ENCODE measurements at regions not wholly inside any gene's neighbourhood (a gene's known extent, or its start where the extent isn't known, plus 50 kb on each side); places are given as distances from the start of the nearest gene placed in this dataset.
"Not testable (repeated sequence)": the region's sequence is repeated elsewhere in the genome, so short reads cannot be mapped to it uniquely, and the experiment has no call there.

- no peak for DNase-seq
Measured at GRCh38 chr5:99398976-99399375, 470.2 kb upstream of the CHD1 start.

GRCh38 chr5:99386406-99387077, 457.7 kb upstream of the CHD1 start:
- no peak for DNase-seq

GRCh38 chr5:99379187-99379586, 450.4 kb upstream of the CHD1 start:
- no peak for DNase-seq

GRCh38 chr5:99378443-99378842, 449.6 kb upstream of the CHD1 start:
- DNase-seq, result no peak

- peak; percentile 85 for DNase-seq
Measured at GRCh38 chr5:99369797-99370593, 441.2 kb upstream of the CHD1 start.

- no peak for DNase-seq
Measured at GRCh38 chr5:99368726-99369125, 439.9 kb upstream of the CHD1 start.

- no peak for DNase-seq
Measured at GRCh38 chr5:99355881-99356280, 427.1 kb upstream of the CHD1 start.

GRCh38 chr5:99349787-99350186, 421.0 kb upstream of the CHD1 start:
- DNase-seq, result peak; percentile 3

- DNase-seq, result no peak
Measured at GRCh38 chr5:99348597-99348996, 419.8 kb upstream of the CHD1 start.

GRCh38 chr5:99339758-99340157, 411.0 kb upstream of the CHD1 start:
- not testable (repeated sequence) for DNase-seq

GRCh38 chr5:99334936-99335335, 406.1 kb upstream of the CHD1 start:
- no peak for DNase-seq

- DNase-seq, result peak; percentile 63
Measured at GRCh38 chr5:99331061-99331460, 402.3 kb upstream of the CHD1 start.

GRCh38 chr5:99320436-99320835, 391.6 kb upstream of the CHD1 start:
- DNase-seq, result no peak

- DNase-seq, result no peak
Measured at GRCh38 chr5:99317136-99317535, 388.3 kb upstream of the CHD1 start.

- no peak for DNase-seq
Measured at GRCh38 chr5:99316484-99316883, 387.7 kb upstream of the CHD1 start.

GRCh38 chr5:99315413-99316183, 386.8 kb upstream of the CHD1 start:
- no peak for DNase-seq

- no peak for DNase-seq
Measured at GRCh38 chr5:99314721-99315120, 385.9 kb upstream of the CHD1 start.

GRCh38 chr5:99308131-99308530, 379.3 kb upstream of the CHD1 start:
- no peak for DNase-seq

- no peak for DNase-seq
Measured at GRCh38 chr5:99305045-99305580, 376.3 kb upstream of the CHD1 start.

GRCh38 chr5:99285606-99286005, 356.8 kb upstream of the CHD1 start:
- peak; percentile 32 for DNase-seq

GRCh38 chr5:99275128-99275527, 346.3 kb upstream of the CHD1 start:
- no peak for DNase-seq

GRCh38 chr5:99272576-99272975, 343.8 kb upstream of the CHD1 start:
- no peak for DNase-seq

GRCh38 chr5:99258819-99259218, 330.0 kb upstream of the CHD1 start:
- no peak for DNase-seq

- no peak for DNase-seq
Measured at GRCh38 chr5:99248066-99248465, 319.3 kb upstream of the CHD1 start.

Measured in NCI-H1105 (cell line).